ENCODE measurements at regions not wholly inside any gene's neighbourhood (a gene's known extent, or its start where the extent isn't known, plus 50 kb on each side); places are given as distances from the start of the nearest gene placed in this dataset.

GRCh38 chr4:156312261-156312847 is 358.7 kb upstream of the CTSO start:
- no peak for TF ChIP-seq CTCF (IDR thresholded peaks at IDR 0.05)
- no peak for TF ChIP-seq POLR2AphosphoS5 (IDR thresholded peaks at IDR 0.05)
- TF ChIP-seq EP300 (IDR thresholded peaks at IDR 0.05) = no peak

Data from suprapubic skin (tissue), 4 donors.